ENCODE measurements at regions not wholly inside any gene's neighbourhood (a gene's known extent, or its start where the extent isn't known, plus 50 kb on each side); places are given as distances from the start of the nearest gene placed in this dataset.

DNA sequence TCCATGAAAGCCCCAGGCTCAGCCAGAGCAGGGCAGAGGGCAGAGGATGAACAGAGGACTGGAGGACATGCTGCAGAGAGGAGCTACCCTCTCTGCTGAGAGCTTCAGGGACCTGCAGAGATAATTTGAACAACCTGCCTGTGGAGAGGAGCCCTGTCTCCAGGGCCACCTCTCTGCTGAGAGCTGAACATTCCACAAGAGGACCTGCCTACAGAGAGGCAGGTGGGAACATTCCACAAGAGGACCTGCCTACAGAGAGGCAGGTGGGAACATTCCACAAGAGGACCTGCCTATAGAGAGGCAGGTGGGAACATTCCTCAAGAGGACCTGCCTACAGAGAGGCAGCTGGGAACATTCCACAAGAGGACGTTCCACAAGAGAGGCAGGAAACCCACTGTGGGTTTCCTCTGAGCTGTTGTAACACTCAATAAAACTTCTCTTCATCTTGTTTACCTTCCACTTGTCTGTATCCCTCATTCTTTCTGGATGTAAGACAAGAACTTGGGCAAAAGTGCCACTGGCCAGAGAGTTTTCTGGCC, 551.9 kb upstream of the CA10 start:
- ATAC-seq (ENCODE audit: low read depth in 2 of 2) = no peak
- no peak overlapping the region for H3K4me3 Mint-ChIP-seq
- no peaks in the 10 kb centered on the region for H3K36me3 ChIP-seq (ENCODE audit: control insufficient read depth, insufficient read depth, low read length)
- H3K9me3 Mint-ChIP-seq = peaks cover 0 to 12% (median 5%) of the 10 kb centered on the region in 7 donors
- no peaks in the 10 kb centered on the region for H3K27me3 Mint-ChIP-seq
- H3K27me3 ChIP-seq (ENCODE audit: control insufficient read depth, insufficient read depth, low read length) = no peaks in the 10 kb centered on the region
- H3K27ac Mint-ChIP-seq = no peak overlapping the region
- H3K9me3 ChIP-seq (ENCODE audit: control insufficient read depth in 2 of 2, low read length in 2 of 2) = no peaks in the 10 kb centered on the region
- DNase-seq = no peak
- no peak overlapping the region for H3K4me3 ChIP-seq (ENCODE audit: low read depth, low read length)
- no peak overlapping the region for H3K27ac ChIP-seq (ENCODE audit: insufficient read depth, low read length, poor library complexity, severe bottlenecking)
- H3K4me1 Mint-ChIP-seq = no peaks in the 10 kb centered on the region
- no peaks in the 10 kb centered on the region for H3K4me1 ChIP-seq (ENCODE audit: control insufficient read depth, insufficient read depth, low read length, poor library complexity, severe bottlenecking)
- no peaks in the 10 kb centered on the region for H3K36me3 Mint-ChIP-seq

DNA sequence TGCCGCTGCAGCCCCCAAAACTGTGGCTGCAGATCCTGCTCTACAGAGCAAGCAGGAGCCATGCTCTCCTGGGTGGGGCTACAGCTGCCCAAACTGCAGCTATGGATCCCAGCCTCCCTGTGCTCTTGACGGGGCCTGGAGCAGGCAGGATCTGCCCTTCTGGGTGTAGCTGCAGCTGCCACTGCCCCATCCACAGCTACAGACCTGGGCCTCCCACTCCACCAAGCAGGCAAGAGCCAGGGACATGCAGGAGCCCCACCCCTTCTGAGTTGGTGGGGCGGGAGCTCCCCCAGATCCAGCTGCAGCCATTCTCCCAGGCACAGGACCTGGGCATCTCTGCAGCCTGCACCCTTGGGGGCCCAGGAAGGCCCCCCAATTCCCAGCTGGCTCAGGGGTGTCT, 551.2 kb upstream of the CA10 start:
- no peaks in the 10 kb centered on the region for H3K4me1 Mint-ChIP-seq
- H3K4me3 Mint-ChIP-seq = no peak overlapping the region
- DNase-seq (no peak), ATAC-seq (ENCODE audit: low read depth in 2 of 2) (no peak)
- H3K27ac ChIP-seq (ENCODE audit: insufficient read depth, low read length, poor library complexity, severe bottlenecking) = no peak overlapping the region
- H3K4me1 ChIP-seq (ENCODE audit: control insufficient read depth, insufficient read depth, low read length, poor library complexity, severe bottlenecking) = no peaks in the 10 kb centered on the region
- no peak overlapping the region for H3K4me3 ChIP-seq (ENCODE audit: low read depth, low read length)
- no peaks in the 10 kb centered on the region for H3K36me3 ChIP-seq (ENCODE audit: control insufficient read depth, insufficient read depth, low read length)
- H3K27me3 ChIP-seq (ENCODE audit: control insufficient read depth, insufficient read depth, low read length) = no peaks in the 10 kb centered on the region
- no peaks in the 10 kb centered on the region for H3K36me3 Mint-ChIP-seq
- no peak overlapping the region for H3K27ac Mint-ChIP-seq
- H3K9me3 ChIP-seq (ENCODE audit: control insufficient read depth in 2 of 2, low read length in 2 of 2) = no peaks in the 10 kb centered on the region
- no peaks in the 10 kb centered on the region for H3K27me3 Mint-ChIP-seq
- H3K9me3 Mint-ChIP-seq = peaks cover 0 to 12% (median 5%) of the 10 kb centered on the region in 7 donors

- no peaks in the 10 kb centered on the region for H3K36me3 ChIP-seq (ENCODE audit: control insufficient read depth, insufficient read depth, low read length)
- Mint-ChIP-seq H3K4me3 (no peak overlapping the region), H3K9me3 (peaks cover 0 to 8% (median 5%) of the 10 kb centered on the region in 7 donors), H3K36me3 (no peaks in the 10 kb centered on the region), H3K4me1 (no peaks in the 10 kb centered on the region), H3K27me3 (peaks cover 5% of the 10 kb centered on the region), H3K27ac (no peak overlapping the region)
- no peak overlapping the region for H3K4me3 ChIP-seq (ENCODE audit: low read depth, low read length)
- no peaks in the 10 kb centered on the region for H3K27me3 ChIP-seq (ENCODE audit: control insufficient read depth, insufficient read depth, low read length)
- H3K4me1 ChIP-seq (ENCODE audit: control insufficient read depth, insufficient read depth, low read length, poor library complexity, severe bottlenecking) = no peaks in the 10 kb centered on the region
- no peak for DNase-seq
- H3K27ac ChIP-seq (ENCODE audit: insufficient read depth, low read length, poor library complexity, severe bottlenecking) = no peak overlapping the region
- no peak for ATAC-seq (ENCODE audit: low read depth in 2 of 2)
- no peaks in the 10 kb centered on the region for H3K9me3 ChIP-seq (ENCODE audit: control insufficient read depth in 2 of 2, low read length in 2 of 2)
These were observed 537.8 kb upstream of the CA10 start for GRCh38 chr17:52696362-52696761.

DNA sequence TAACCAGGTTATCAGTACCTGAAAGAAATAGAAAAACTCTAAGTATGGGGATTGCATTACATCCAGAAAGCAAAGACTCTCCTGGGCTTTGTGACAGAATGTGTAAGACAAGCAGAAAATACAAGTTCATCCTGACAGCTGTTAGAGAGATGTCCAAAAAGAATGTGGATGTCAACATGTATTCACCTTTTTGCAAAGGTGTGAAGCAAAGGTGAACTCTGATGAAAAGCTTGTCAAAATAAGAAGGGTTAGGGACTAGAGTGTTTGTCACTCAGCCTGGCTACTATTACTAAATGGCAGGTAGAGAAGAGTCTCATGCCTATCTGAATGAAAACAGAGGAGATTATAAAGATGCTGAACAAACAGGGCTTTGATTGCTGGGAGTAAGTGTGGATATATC, 527.6 kb upstream of the CA10 start:
- peaks cover 4% of the 10 kb centered on the region for H3K27me3 Mint-ChIP-seq
- no peak overlapping the region for H3K4me3 Mint-ChIP-seq
- no peaks in the 10 kb centered on the region for H3K4me1 Mint-ChIP-seq
- peaks cover 0 to 11% (median 2%) of the 10 kb centered on the region in 7 donors for H3K9me3 Mint-ChIP-seq
- ATAC-seq (ENCODE audit: low read depth in 2 of 2) (no peak), DNase-seq (no peak)
- H3K36me3 Mint-ChIP-seq = no peaks in the 10 kb centered on the region
- Histone ChIP-seq H3K9me3 (ENCODE audit: control insufficient read depth in 2 of 2, low read length in 2 of 2) (no peaks in the 10 kb centered on the region), H3K27ac (ENCODE audit: insufficient read depth, low read length, poor library complexity, severe bottlenecking) (no peak overlapping the region), H3K36me3 (ENCODE audit: control insufficient read depth, insufficient read depth, low read length) (no peaks in the 10 kb centered on the region), H3K4me3 (ENCODE audit: low read depth, low read length) (no peak overlapping the region), H3K27me3 (ENCODE audit: control insufficient read depth, insufficient read depth, low read length) (no peaks in the 10 kb centered on the region), H3K4me1 (ENCODE audit: control insufficient read depth, insufficient read depth, low read length, poor library complexity, severe bottlenecking) (no peaks in the 10 kb centered on the region)
- H3K27ac Mint-ChIP-seq = no peak overlapping the region

GRCh38 chr17:52681480-52681879, 523.0 kb upstream of the CA10 start:
- Mint-ChIP-seq H3K36me3 (no peaks in the 10 kb centered on the region), H3K9me3 (peaks cover under 1 to 22% (median 9%) of the 10 kb centered on the region in 7 donors), H3K4me1 (no peaks in the 10 kb centered on the region), H3K27ac (no peak overlapping the region), H3K4me3 (no peak overlapping the region), H3K27me3 (peaks cover 4% of the 10 kb centered on the region)
- H3K9me3 ChIP-seq (ENCODE audit: control insufficient read depth in 2 of 2, low read length in 2 of 2) = peaks cover 0 to 8% of the 10 kb centered on the region in 2 experiments
- H3K27me3 ChIP-seq (ENCODE audit: control insufficient read depth, insufficient read depth, low read length) = no peaks in the 10 kb centered on the region
- H3K4me3 ChIP-seq (ENCODE audit: low read depth, low read length) = no peak overlapping the region
- no peaks in the 10 kb centered on the region for H3K4me1 ChIP-seq (ENCODE audit: control insufficient read depth, insufficient read depth, low read length, poor library complexity, severe bottlenecking)
- DNase-seq = no peak
- no peak for ATAC-seq (ENCODE audit: low read depth in 2 of 2)
- no peak overlapping the region for H3K27ac ChIP-seq (ENCODE audit: insufficient read depth, low read length, poor library complexity, severe bottlenecking)
- no peaks in the 10 kb centered on the region for H3K36me3 ChIP-seq (ENCODE audit: control insufficient read depth, insufficient read depth, low read length)

- Histone ChIP-seq H3K27me3 (ENCODE audit: control insufficient read depth, insufficient read depth, low read length) (no peaks in the 10 kb centered on the region), H3K4me3 (ENCODE audit: low read depth, low read length) (no peak overlapping the region), H3K9me3 (ENCODE audit: control insufficient read depth in 2 of 2, low read length in 2 of 2) (peaks cover 0 to 8% of the 10 kb centered on the region in 2 experiments), H3K4me1 (ENCODE audit: control insufficient read depth, insufficient read depth, low read length, poor library complexity, severe bottlenecking) (no peaks in the 10 kb centered on the region), H3K27ac (ENCODE audit: insufficient read depth, low read length, poor library complexity, severe bottlenecking) (no peak overlapping the region), H3K36me3 (ENCODE audit: control insufficient read depth, insufficient read depth, low read length) (no peaks in the 10 kb centered on the region)
- H3K27me3 Mint-ChIP-seq = peaks cover 4% of the 10 kb centered on the region
- no peak overlapping the region for H3K27ac Mint-ChIP-seq
- H3K4me1 Mint-ChIP-seq = no peaks in the 10 kb centered on the region
- DNase-seq (no peak), ATAC-seq (ENCODE audit: low read depth in 2 of 2) (no peak)
- no peaks in the 10 kb centered on the region for H3K36me3 Mint-ChIP-seq
- peaks cover 3 to 22% (median 9%) of the 10 kb centered on the region in 7 donors for H3K9me3 Mint-ChIP-seq
- H3K4me3 Mint-ChIP-seq = no peak overlapping the region
These were observed 519.7 kb upstream of the CA10 start for GRCh38 chr17:52678211-52678610.

GRCh38 chr17:52674686-52675085, 516.2 kb upstream of the CA10 start:
- Mint-ChIP-seq H3K9me3 (peaks cover 0 to 23% (median 10%) of the 10 kb centered on the region in 7 donors), H3K27me3 (no peaks in the 10 kb centered on the region), H3K27ac (no peak overlapping the region), H3K36me3 (no peaks in the 10 kb centered on the region), H3K4me3 (no peak overlapping the region), H3K4me1 (no peaks in the 10 kb centered on the region)
- Histone ChIP-seq H3K27ac (ENCODE audit: insufficient read depth, low read length, poor library complexity, severe bottlenecking) (no peak overlapping the region), H3K27me3 (ENCODE audit: control insufficient read depth, insufficient read depth, low read length) (no peaks in the 10 kb centered on the region), H3K36me3 (ENCODE audit: control insufficient read depth, insufficient read depth, low read length) (no peaks in the 10 kb centered on the region), H3K4me1 (ENCODE audit: control insufficient read depth, insufficient read depth, low read length, poor library complexity, severe bottlenecking) (no peaks in the 10 kb centered on the region), H3K9me3 (ENCODE audit: control insufficient read depth in 2 of 2, low read length in 2 of 2) (peaks cover 0 to 8% of the 10 kb centered on the region in 2 experiments), H3K4me3 (ENCODE audit: low read depth, low read length) (no peak overlapping the region)
- no peak for DNase-seq
- no peak for ATAC-seq (ENCODE audit: low read depth in 2 of 2)

DNA sequence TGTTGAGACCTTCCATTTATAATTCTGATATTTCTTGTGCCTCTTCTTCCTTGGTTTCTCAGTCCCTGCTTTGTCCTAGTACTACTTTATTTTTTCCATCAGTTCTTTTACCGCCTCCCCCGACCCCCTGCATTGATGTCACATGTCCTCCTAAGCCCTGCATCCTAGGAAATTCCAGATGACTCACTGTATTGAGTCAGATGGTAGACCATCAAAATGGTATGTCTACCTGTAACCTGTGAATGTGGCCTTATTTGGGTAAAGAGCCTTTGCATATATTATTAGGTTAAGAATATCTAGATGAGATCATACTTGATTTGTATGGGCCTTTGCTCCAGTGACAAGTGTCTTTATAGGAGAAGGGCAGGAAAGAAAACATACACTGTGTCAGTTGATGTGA, 515.3 kb upstream of the CA10 start:
- H3K4me1 Mint-ChIP-seq = no peaks in the 10 kb centered on the region
- peaks cover 0 to 16% (median 3%) of the 10 kb centered on the region in 7 donors for H3K9me3 Mint-ChIP-seq
- H3K4me3 Mint-ChIP-seq = no peak overlapping the region
- no peak for DNase-seq
- no peaks in the 10 kb centered on the region for H3K36me3 Mint-ChIP-seq
- no peak overlapping the region for H3K27ac Mint-ChIP-seq
- H3K4me3 ChIP-seq (ENCODE audit: low read depth, low read length) = no peak overlapping the region
- no peaks in the 10 kb centered on the region for H3K4me1 ChIP-seq (ENCODE audit: control insufficient read depth, insufficient read depth, low read length, poor library complexity, severe bottlenecking)
- peaks cover 0 to 8% of the 10 kb centered on the region in 2 experiments for H3K9me3 ChIP-seq (ENCODE audit: control insufficient read depth in 2 of 2, low read length in 2 of 2)
- H3K27me3 Mint-ChIP-seq = no peaks in the 10 kb centered on the region
- ATAC-seq (ENCODE audit: low read depth in 2 of 2) = no peak
- H3K27ac ChIP-seq (ENCODE audit: insufficient read depth, low read length, poor library complexity, severe bottlenecking) = no peak overlapping the region
- no peaks in the 10 kb centered on the region for H3K27me3 ChIP-seq (ENCODE audit: control insufficient read depth, insufficient read depth, low read length)
- H3K36me3 ChIP-seq (ENCODE audit: control insufficient read depth, insufficient read depth, low read length) = no peaks in the 10 kb centered on the region

Data from CD4-positive, CD25-positive, alpha-beta regulatory T cell (primary cell).